Type B pancreatic cell (in vitro differentiated cells): ENCODE measurements at regions not wholly inside any gene's neighbourhood (a gene's known extent, or its start where the extent isn't known, plus 50 kb on each side); places are given as distances from the start of the nearest gene placed in this dataset.

Experiments
- DNase-seq: peaks from one replicate; pipeline ENCODE4 v3.0.0; 2021; ENCODE audit warnings: mixed read lengths; ENCODE audit not compliant: unreplicated experiment; ENCODE audit errors: extremely low spot score
- H3K27ac Mint-ChIP-seq: 2 replicates; pipeline ENCODE4 v1.8.0; 2021; ENCODE audit warnings: mild to moderate bottlenecking, mixed read lengths
- H3K27me3 Mint-ChIP-seq: 2 replicates; pipeline ENCODE4 v1.8.0; 2021; ENCODE audit warnings: mixed read lengths
- H3K36me3 Mint-ChIP-seq: 2 replicates; pipeline ENCODE4 v1.8.0; 2021; ENCODE audit warnings: mixed read lengths
- H3K4me1 Mint-ChIP-seq: one replicate; pipeline ENCODE4 v1.8.0; 2021; ENCODE audit warnings: mixed read lengths; ENCODE audit not compliant: unreplicated experiment
- H3K4me3 Mint-ChIP-seq: 2 replicates; pipeline ENCODE4 v1.8.0; 2021; ENCODE audit warnings: mild to moderate bottlenecking, mixed read lengths
- H3K9me3 Mint-ChIP-seq: 2 replicates; pipeline ENCODE4 v1.8.0; 2021; ENCODE audit warnings: mixed read lengths
- TF ChIP-seq, protein P1 (sequence below): fragments of 200-600 bp; sonication (generic); conservative IDR thresholded peaks from 2 replicates; pipeline ENCODE4 v1.5.0; 2021; ENCODE audit warnings: antibody characterized with exemption, mild to moderate bottlenecking

DNA sequence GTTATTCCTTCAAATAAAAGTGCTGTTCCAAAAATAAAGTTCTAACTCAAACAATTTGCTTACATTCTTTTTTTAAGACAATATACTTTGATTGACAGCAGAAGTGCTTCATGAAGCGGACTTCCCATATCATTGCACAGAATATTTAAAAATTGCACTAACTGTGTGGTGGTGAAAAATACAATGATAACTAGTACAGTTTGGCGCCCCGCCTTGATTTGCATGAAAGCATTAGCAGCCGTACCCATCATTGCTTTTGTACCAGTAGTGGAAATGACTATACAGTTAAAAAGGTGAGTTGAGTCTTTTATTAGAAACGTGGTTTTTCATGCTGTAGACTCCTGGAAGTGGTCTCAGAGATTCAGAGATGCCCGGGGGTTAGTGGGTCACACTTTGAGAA, 69.5 kb upstream of the MAP3K1 start:
- Mint-ChIP-seq H3K4me3 (no peak overlapping the region), H3K27me3 (no peaks in the 10 kb centered on the region), H3K27ac (no peak overlapping the region), H3K36me3 (no peaks in the 10 kb centered on the region), H3K9me3 (no peaks in the 10 kb centered on the region), H3K4me1 (peaks cover 7% of the 10 kb centered on the region)
- no peak for DNase-seq
- TF ChIP-seq, protein P1, sequence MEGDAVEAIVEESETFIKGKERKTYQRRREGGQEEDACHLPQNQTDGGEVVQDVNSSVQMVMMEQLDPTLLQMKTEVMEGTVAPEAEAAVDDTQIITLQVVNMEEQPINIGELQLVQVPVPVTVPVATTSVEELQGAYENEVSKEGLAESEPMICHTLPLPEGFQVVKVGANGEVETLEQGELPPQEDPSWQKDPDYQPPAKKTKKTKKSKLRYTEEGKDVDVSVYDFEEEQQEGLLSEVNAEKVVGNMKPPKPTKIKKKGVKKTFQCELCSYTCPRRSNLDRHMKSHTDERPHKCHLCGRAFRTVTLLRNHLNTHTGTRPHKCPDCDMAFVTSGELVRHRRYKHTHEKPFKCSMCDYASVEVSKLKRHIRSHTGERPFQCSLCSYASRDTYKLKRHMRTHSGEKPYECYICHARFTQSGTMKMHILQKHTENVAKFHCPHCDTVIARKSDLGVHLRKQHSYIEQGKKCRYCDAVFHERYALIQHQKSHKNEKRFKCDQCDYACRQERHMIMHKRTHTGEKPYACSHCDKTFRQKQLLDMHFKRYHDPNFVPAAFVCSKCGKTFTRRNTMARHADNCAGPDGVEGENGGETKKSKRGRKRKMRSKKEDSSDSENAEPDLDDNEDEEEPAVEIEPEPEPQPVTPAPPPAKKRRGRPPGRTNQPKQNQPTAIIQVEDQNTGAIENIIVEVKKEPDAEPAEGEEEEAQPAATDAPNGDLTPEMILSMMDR = no peak

DNA sequence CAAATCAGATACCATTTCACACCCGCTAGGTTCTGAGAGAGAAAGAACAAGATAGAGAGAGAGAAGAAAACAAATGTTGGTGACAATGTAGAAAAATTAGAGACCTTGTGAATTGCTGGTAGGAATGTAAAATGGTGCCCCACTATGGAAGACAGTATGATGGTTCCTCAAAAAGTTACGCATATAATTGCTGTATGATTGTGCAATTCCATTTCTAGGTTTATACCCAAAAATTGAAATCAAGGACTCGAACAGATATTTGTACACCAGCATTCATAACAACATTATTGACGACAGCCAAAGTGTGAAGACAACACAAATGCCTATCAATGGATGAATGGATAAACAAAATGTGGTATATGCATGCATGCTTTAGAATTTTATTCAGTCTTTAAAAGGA, 74.5 kb upstream of the MAP3K1 start:
- no peak for DNase-seq
- TF ChIP-seq, protein P1 = no peak
- H3K27ac Mint-ChIP-seq = no peak overlapping the region
- H3K9me3 Mint-ChIP-seq = no peaks in the 10 kb centered on the region
- no peak overlapping the region for H3K4me3 Mint-ChIP-seq
- no peaks in the 10 kb centered on the region for H3K27me3 Mint-ChIP-seq
- H3K36me3 Mint-ChIP-seq = no peaks in the 10 kb centered on the region
- H3K4me1 Mint-ChIP-seq = peaks cover 24% of the 10 kb centered on the region

DNA sequence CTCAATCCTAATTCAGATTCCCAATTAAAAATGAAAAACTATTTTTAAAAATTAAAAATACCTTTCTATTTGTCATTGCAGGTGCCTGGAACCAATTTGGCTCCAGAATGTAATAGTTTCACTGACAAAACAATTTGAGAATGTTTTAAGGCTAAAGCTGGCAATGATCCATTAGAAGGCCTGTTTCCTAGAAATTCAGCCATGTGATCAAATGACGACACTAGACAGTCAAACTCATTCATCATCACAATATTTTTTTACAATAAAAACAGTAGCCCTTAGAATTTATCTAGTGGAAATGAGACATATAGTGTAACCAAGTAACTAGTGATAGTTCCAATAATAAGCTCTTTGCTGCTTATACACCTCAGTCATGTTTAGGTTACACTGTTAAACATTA, 75.4 kb upstream of the MAP3K1 start:
- Mint-ChIP-seq H3K36me3 (no peaks in the 10 kb centered on the region), H3K4me1 (peaks cover 28% of the 10 kb centered on the region), H3K4me3 (no peak overlapping the region), H3K27ac (no peak overlapping the region), H3K9me3 (no peaks in the 10 kb centered on the region), H3K27me3 (no peaks in the 10 kb centered on the region)
- no peak for DNase-seq
- TF ChIP-seq, protein P1 = no peak

DNA sequence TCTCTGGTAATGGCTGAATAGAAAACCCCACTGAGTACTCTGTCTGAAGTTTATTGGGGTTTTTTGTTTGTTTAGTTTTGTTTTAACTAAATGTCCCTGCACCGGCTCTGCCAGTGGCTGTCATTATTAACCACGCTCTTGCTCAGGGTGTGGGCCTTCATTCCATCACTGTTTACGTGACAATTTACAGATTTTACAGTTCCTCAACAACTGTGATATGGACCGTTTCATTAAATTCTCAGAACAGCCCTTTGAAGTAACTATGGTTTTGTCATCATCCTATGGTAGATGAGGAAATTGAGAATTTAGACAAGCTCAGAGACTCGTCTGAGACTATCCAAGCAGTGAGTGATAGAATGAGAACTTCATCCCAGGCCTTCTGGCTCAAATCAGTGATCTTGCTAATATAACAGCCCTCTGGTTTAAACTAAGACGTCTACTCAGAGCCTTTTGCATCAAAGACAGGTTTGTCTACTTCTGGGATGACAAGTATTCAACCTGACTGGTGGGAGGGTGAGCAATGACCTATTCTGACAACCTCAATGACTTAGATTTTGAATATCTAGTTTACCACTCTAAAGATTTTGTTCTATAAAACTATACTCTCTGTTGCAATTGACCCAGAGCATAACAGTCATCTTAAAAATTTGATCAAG, 77.3 kb upstream of the MAP3K1 start:
- no peaks in the 10 kb centered on the region for H3K36me3 Mint-ChIP-seq
- TF ChIP-seq, protein P1 = no peak
- H3K4me1 Mint-ChIP-seq = peaks cover 38% of the 10 kb centered on the region
- peak overlapping the region; percentile 56 for H3K4me3 Mint-ChIP-seq
- DNase-seq = no peak
- peaks cover 5% of the 10 kb centered on the region for H3K9me3 Mint-ChIP-seq
- no peaks in the 10 kb centered on the region for H3K27me3 Mint-ChIP-seq
- H3K27ac Mint-ChIP-seq = peak overlapping the region; percentile 87

DNA sequence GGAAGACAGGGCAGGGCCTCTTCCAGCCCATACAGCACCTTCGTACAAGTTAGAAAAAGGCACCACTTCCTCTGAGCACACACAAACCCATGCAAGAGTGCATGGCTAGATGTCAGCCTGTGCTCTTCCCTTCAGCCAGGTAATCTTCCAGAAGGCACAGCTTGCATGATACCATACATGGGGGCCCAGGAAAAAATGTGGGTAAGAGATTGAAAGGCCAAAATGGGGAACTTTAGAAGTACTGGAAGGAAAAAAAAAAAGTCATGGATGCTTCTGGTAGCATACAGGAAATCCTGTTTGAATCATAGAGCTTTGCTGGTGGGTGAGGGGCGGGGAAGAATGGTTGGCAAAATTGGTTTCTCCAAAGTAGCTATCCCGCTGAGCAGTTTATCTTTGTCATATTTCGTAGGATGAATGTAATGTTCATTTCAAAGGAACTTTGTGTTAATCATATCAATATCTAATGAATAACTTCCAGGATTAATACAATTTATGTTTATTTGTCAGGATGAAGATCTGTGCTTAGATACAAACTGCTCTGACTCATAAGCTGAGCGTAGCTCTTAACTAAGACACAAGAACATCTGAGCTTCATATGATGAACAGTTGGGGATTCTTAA, 78.2 kb upstream of the MAP3K1 start:
- Mint-ChIP-seq H3K4me3 (no peak overlapping the region), H3K9me3 (peaks cover 11% of the 10 kb centered on the region), H3K27me3 (no peaks in the 10 kb centered on the region), H3K4me1 (peaks cover 46% of the 10 kb centered on the region), H3K36me3 (no peaks in the 10 kb centered on the region), H3K27ac (peak overlapping the region; percentile 34)
- DNase-seq = no peak
- TF ChIP-seq, protein P1 = no peak
